ENCODE measurements at regions not wholly inside any gene's neighbourhood (a gene's known extent, or its start where the extent isn't known, plus 50 kb on each side); places are given as distances from the start of the nearest gene placed in this dataset.
A peak's percentile ranks its signal among the peaks of the same experiment; 100 is the strongest.

- no peak overlapping the region for H2AFZ ChIP-seq (ENCODE audit: low read depth)
- no peaks in the 10 kb centered on the region for H3K9me3 ChIP-seq
- H3K9ac ChIP-seq: no peak overlapping the region
- no peak for TF ChIP-seq ELF1 (IDR thresholded peaks at IDR 0.05)
- H3K27me3 ChIP-seq (ENCODE audit: insufficient read depth): no peaks in the 10 kb centered on the region
- H4K20me1 ChIP-seq (ENCODE audit: insufficient read depth): no peaks in the 10 kb centered on the region
- no peaks in the 10 kb centered on the region for H3K9me2 ChIP-seq
- DNase-seq: no peak
- H3K36me3 ChIP-seq (replicated peaks in 1 of 2; ENCODE audit: control insufficient read depth in 1 of 2, insufficient read depth in 2 of 2, low read length in 1 of 2): no peaks in the 10 kb centered on the region
- 93% methylated on average over 14 of the region's 14 CpGs for WGBS (ENCODE audit: low lambda C conversion rate)
- no peak overlapping the region for H3K4me3 ChIP-seq (ENCODE audit: low read depth in 2 of 2, low read length in 1 of 2)
- no peaks in the 10 kb centered on the region for H3K79me2 ChIP-seq (ENCODE audit: insufficient read depth)
- H3K27ac ChIP-seq (ENCODE audit: low read depth in 2 of 2, low read length in 1 of 2): peak overlapping the region in 1 of 2 experiments; percentile 100; a peak in 2 of 4 replicates
- CTCF ChIA-PET: interaction anchor here (0.9 to 2.0 kb wide), 8 partner anchors 8 to 352 kb away, joined by 3 to 14 read pairs (median 4); no protein-coding TSS in a partner anchor
- H3F3A ChIP-seq (replicated peaks; ENCODE audit: insufficient read depth): peaks cover 13% of the 10 kb centered on the region
- no peak overlapping the region for H3K4me2 ChIP-seq
- POLR2A ChIA-PET: no interaction called here
- peaks cover 0 to 10% of the 10 kb centered on the region in 2 experiments; a peak in 3 of 4 replicates for H3K4me1 ChIP-seq (ENCODE audit: control insufficient read depth in 1 of 2, insufficient read depth in 2 of 2, low read depth in 1 of 2, low read length in 1 of 2)
Observed at GRCh38 chr20:51333971-51334370, 208.5 kb downstream of the NFATC2 start.

GRCh38 chr20:51333446-51333845 is 209.1 kb downstream of the NFATC2 start:
- peaks cover 15% of the 10 kb centered on the region for H3F3A ChIP-seq (replicated peaks; ENCODE audit: insufficient read depth)
- H3K9me2 ChIP-seq: no peaks in the 10 kb centered on the region
- no peak overlapping the region for H3K4me2 ChIP-seq
- no peak overlapping the region for H2AFZ ChIP-seq (ENCODE audit: low read depth)
- no peaks in the 10 kb centered on the region for H3K36me3 ChIP-seq (replicated peaks in 1 of 2; ENCODE audit: control insufficient read depth in 1 of 2, insufficient read depth in 2 of 2, low read length in 1 of 2)
- no peaks in the 10 kb centered on the region for H3K79me2 ChIP-seq (ENCODE audit: insufficient read depth)
- no peaks in the 10 kb centered on the region for H4K20me1 ChIP-seq (ENCODE audit: insufficient read depth)
- POLR2A ChIA-PET: no interaction called here
- H3K4me1 ChIP-seq (ENCODE audit: control insufficient read depth in 1 of 2, insufficient read depth in 2 of 2, low read depth in 1 of 2, low read length in 1 of 2): peaks cover 0 to 10% of the 10 kb centered on the region in 2 experiments; a peak in 3 of 4 replicates
- 84% methylated on average over 3 of the region's 3 CpGs for WGBS (ENCODE audit: low lambda C conversion rate)
- no peaks in the 10 kb centered on the region for H3K27me3 ChIP-seq (ENCODE audit: insufficient read depth)
- peak overlapping the region in 1 of 2 experiments; percentile 100; a peak in 1 of 4 replicates for H3K27ac ChIP-seq (ENCODE audit: low read depth in 2 of 2, low read length in 1 of 2)
- no peak overlapping the region for H3K9ac ChIP-seq
- no peak overlapping the region for H3K4me3 ChIP-seq (ENCODE audit: low read depth in 2 of 2, low read length in 1 of 2)
- H3K9me3 ChIP-seq: no peaks in the 10 kb centered on the region
- CTCF ChIA-PET: interaction anchor here (0.9 to 2.0 kb wide), 7 partner anchors 9 to 352 kb away, joined by 3 to 14 read pairs (median 5); no protein-coding TSS in a partner anchor
- no peak for TF ChIP-seq FOXM1 (IDR thresholded peaks at IDR 0.05; ENCODE audit: low read depth)
- TF ChIP-seq, protein P1, sequence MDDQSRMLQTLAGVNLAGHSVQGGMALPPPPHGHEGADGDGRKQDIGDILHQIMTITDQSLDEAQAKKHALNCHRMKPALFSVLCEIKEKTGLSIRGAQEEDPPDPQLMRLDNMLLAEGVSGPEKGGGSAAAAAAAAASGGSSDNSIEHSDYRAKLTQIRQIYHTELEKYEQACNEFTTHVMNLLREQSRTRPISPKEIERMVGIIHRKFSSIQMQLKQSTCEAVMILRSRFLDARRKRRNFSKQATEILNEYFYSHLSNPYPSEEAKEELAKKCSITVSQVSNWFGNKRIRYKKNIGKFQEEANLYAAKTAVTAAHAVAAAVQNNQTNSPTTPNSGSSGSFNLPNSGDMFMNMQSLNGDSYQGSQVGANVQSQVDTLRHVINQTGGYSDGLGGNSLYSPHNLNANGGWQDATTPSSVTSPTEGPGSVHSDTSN (IDR thresholded peaks at IDR 0.05): no peak
- no peak for TF ChIP-seq EP300 (IDR thresholded peaks at IDR 0.05; ENCODE audit: borderline replicate concordance in 1 of 2, low read depth in 1 of 2, low read length in 1 of 2)
- TF ChIP-seq MAX (IDR thresholded peaks at IDR 0.05; ENCODE audit: low read depth): no peak
- TF ChIP-seq RAD21 (IDR thresholded peaks at IDR 0.05; ENCODE audit: low read length): no peak
- no peak for TF ChIP-seq SIN3A (IDR thresholded peaks at IDR 0.05; ENCODE audit: borderline replicate concordance, low read depth, low read length)
- no peak for TF ChIP-seq FOXJ3 (CRISPR knock-in tag; IDR thresholded peaks at IDR 0.05)
- no peak for TF ChIP-seq REST (IDR thresholded peaks at IDR 0.05; ENCODE audit: low read depth, low read length)
- no peak for TF ChIP-seq RFX5 (IDR thresholded peaks at IDR 0.05; ENCODE audit: low read length)
- TF ChIP-seq GATA2 (CRISPR knock-in tag; IDR thresholded peaks at IDR 0.05): no peak
- TF ChIP-seq TCF12 (IDR thresholded peaks at IDR 0.05): no peak
- no peak for TF ChIP-seq CTCF (IDR thresholded peaks at IDR 0.05)
- no peak for TF ChIP-seq RCOR1 (IDR thresholded peaks at IDR 0.05; ENCODE audit: low read length)
- no peak for TF ChIP-seq ELF1 (IDR thresholded peaks at IDR 0.05)
- no peak for TF ChIP-seq TAF1 (IDR thresholded peaks at IDR 0.05; ENCODE audit: borderline replicate concordance, low read depth, low read length)
- no peak for TF ChIP-seq IRF3 (IDR thresholded peaks at IDR 0.05; ENCODE audit: low read depth, low read length)
- no peak for TF ChIP-seq TEAD4 (IDR thresholded peaks at IDR 0.05; ENCODE audit: borderline replicate concordance, insufficient read depth)
- no peak for TF ChIP-seq USF1 (IDR thresholded peaks at IDR 0.05; ENCODE audit: borderline replicate concordance, low read depth)
- no peak for DNase-seq

Data from SK-N-SH (cell line).